Panc1 (cell line): ENCODE measurements at regions not wholly inside any gene's neighbourhood (a gene's known extent, or its start where the extent isn't known, plus 50 kb on each side); places are given as distances from the start of the nearest gene placed in this dataset.
"Not testable (repeated sequence)": the region's sequence is repeated elsewhere in the genome, so short reads cannot be mapped to it uniquely, and the experiment has no call there.

Source experiments
- ATAC-seq: fragments of 200-7000 bp; cut with Tn5 transposase; 2 replicates; pipeline ENCODE4 v1.9.1; 2020; ENCODE audit warnings: mild to moderate bottlenecking, moderate library complexity
- BruUV-seq: library from RNA; stranded (reverse); fragments of 400-500 nt; replicated peaks from 2 replicates; lab custom pipeline; 2021; lab: Mats Ljungman, UMichigan
- CTCF ChIA-PET: fragments of 300-600 bp; sonication (Branson Sonifier 250); formaldehyde crosslinking; loops from one replicate; lab custom pipeline; 2022; ENCODE audit warnings: antibody characterized with exemption; lab: Charles Lee
- POLR2A ChIA-PET: fragments of 300-600 bp; sonication (Branson Sonifier 250); formaldehyde crosslinking; loops from one replicate; lab custom pipeline; 2022; ENCODE audit warnings: antibody characterized with exemption; lab: Charles Lee
- DNase-seq: peaks from one replicate; pipeline ENCODE4 v3.0.0-alpha.2; 2010; ENCODE audit warnings: low read depth, low spot score
- H3K27ac ChIP-seq: 2 replicates; pipeline ENCODE4 v1.5.1; 2011; ENCODE audit warnings: mild to moderate bottlenecking, low read length, inconsistent platforms
- H3K27me3 ChIP-seq: fragments of 200-500 bp; sonication (Bioruptor generic); 2 replicates; pipeline ENCODE4 v1.6.0; 2014; ENCODE audit warnings: low read length, inconsistent platforms; ENCODE audit not compliant: control insufficient read depth, insufficient read depth
- H3K36me3 ChIP-seq: fragments of 200-500 bp; sonication (Bioruptor generic); 2 replicates; pipeline ENCODE4 v1.5.1; 2014; ENCODE audit warnings: inconsistent platforms, mild to moderate bottlenecking, low read length, moderate library complexity; ENCODE audit not compliant: control insufficient read depth, insufficient read depth
- H3K4me1 ChIP-seq: 2 replicates; pipeline ENCODE4 v1.5.1; 2011; ENCODE audit warnings: inconsistent platforms, mild to moderate bottlenecking, low read length, moderate library complexity; ENCODE audit not compliant: control insufficient read depth, insufficient read depth
- H3K4me3 ChIP-seq, 2 experiments: 2 replicates each; pipeline ENCODE4 v1.5.1; 2011 to 2012; ENCODE audit warnings: low read depth in 2 of 2, low read length in 2 of 2, mild to moderate bottlenecking in 2 of 2, inconsistent platforms in 1 of 2, moderate library complexity in 1 of 2
- H3K9me3 ChIP-seq: fragments of 200-500 bp; sonication (Bioruptor generic); 2 replicates; pipeline ENCODE4 v1.5.1; 2014; ENCODE audit warnings: low read depth, mild to moderate bottlenecking, inconsistent platforms, low read length, moderate library complexity; ENCODE audit not compliant: control insufficient read depth, insufficient read depth
- POLR2AphosphoS5 ChIP-seq: IDR thresholded peaks from 2 replicates; pipeline ENCODE4 v1.6.1; 2012; ENCODE audit warnings: mild to moderate bottlenecking, low read depth, low read length, moderate library complexity
- SIN3A ChIP-seq: IDR thresholded peaks from 2 replicates; pipeline ENCODE4 v1.6.1; 2012; ENCODE audit warnings: low read depth, mild to moderate bottlenecking, low read length, moderate library complexity, borderline replicate concordance; ENCODE audit not compliant: insufficient read depth
- TCF7L2 ChIP-seq: IDR thresholded peaks from 2 replicates; pipeline ENCODE4 v1.6.1; 2011; ENCODE audit warnings: mild to moderate bottlenecking, low read depth, low read length, inconsistent platforms
- in situ Hi-C: cut with HindIII; loops from 2 replicates; pipeline ENCODE4 v1.10.0; 2016; ENCODE audit warnings: low sequenced_read_pairs, low pct_unique_long_range_greater_than_20kb
- intact Hi-C: fragments of 100-400 bp; cut with micrococcal nuclease; formaldehyde crosslinking; loops from one replicate; pipeline ENCODE4 v1.10.0; 2022; ENCODE audit not compliant: unreplicated experiment
- TF ChIP-seq, protein P1 (sequence below), 2 experiments: IDR thresholded peaks; 2 replicates each; pipeline ENCODE4 v1.6.1; 2011 to 2012; ENCODE audit warnings: low read depth in 2 of 2, control low read depth in 1 of 2, low read length in 1 of 2, mild to moderate bottlenecking in 1 of 2, moderate library complexity in 1 of 2; ENCODE audit not compliant: insufficient read depth in 1 of 2
- TF ChIP-seq, protein P2 (sequence below): fragments of 450-650 bp; IDR thresholded peaks from 2 replicates; pipeline ENCODE4 v1.5.1; 2017; ENCODE audit warnings: mild to moderate bottlenecking

DNA sequence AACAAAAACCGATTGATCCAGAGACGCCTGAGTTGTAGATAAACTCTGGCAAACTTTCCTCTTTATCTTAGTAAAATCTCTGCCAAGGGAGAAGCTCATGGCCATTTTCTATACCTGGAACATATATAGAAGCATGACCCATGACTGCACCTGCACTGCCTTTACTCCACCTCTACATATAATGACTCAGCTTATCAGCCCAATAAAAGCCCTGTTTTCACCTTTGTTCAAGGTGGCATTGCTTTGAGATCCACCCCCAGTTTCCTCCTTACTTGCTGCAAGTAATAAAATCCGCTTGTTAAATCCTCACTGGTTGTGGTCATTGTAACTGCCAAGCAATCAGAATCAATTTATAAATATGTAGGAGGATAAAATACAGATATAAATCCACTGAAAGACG, 1280.4 kb downstream of the NSUN3 start:
- no peaks in the 10 kb centered on the region for H3K4me1 ChIP-seq
- ATAC-seq (no peak), DNase-seq (no peak)
- no TSS peak for BruUV-seq
- in situ Hi-C loops (no loop called here), intact Hi-C loops (no loop called here)
- no peak overlapping the region for H3K4me3 ChIP-seq
- H3K27ac ChIP-seq, result no peak overlapping the region
- TF ChIP-seq SIN3A (no peak), TCF7L2 (no peak), POLR2AphosphoS5 (no peak)
- TF ChIP-seq, protein P1, sequence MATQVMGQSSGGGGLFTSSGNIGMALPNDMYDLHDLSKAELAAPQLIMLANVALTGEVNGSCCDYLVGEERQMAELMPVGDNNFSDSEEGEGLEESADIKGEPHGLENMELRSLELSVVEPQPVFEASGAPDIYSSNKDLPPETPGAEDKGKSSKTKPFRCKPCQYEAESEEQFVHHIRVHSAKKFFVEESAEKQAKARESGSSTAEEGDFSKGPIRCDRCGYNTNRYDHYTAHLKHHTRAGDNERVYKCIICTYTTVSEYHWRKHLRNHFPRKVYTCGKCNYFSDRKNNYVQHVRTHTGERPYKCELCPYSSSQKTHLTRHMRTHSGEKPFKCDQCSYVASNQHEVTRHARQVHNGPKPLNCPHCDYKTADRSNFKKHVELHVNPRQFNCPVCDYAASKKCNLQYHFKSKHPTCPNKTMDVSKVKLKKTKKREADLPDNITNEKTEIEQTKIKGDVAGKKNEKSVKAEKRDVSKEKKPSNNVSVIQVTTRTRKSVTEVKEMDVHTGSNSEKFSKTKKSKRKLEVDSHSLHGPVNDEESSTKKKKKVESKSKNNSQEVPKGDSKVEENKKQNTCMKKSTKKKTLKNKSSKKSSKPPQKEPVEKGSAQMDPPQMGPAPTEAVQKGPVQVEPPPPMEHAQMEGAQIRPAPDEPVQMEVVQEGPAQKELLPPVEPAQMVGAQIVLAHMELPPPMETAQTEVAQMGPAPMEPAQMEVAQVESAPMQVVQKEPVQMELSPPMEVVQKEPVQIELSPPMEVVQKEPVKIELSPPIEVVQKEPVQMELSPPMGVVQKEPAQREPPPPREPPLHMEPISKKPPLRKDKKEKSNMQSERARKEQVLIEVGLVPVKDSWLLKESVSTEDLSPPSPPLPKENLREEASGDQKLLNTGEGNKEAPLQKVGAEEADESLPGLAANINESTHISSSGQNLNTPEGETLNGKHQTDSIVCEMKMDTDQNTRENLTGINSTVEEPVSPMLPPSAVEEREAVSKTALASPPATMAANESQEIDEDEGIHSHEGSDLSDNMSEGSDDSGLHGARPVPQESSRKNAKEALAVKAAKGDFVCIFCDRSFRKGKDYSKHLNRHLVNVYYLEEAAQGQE (IDR thresholded peaks at IDR 0.05; ENCODE audit: insufficient read depth in 1 of 2, low read depth in 2 of 2, low read length in 1 of 2), result no peak
- TF ChIP-seq, protein P2, sequence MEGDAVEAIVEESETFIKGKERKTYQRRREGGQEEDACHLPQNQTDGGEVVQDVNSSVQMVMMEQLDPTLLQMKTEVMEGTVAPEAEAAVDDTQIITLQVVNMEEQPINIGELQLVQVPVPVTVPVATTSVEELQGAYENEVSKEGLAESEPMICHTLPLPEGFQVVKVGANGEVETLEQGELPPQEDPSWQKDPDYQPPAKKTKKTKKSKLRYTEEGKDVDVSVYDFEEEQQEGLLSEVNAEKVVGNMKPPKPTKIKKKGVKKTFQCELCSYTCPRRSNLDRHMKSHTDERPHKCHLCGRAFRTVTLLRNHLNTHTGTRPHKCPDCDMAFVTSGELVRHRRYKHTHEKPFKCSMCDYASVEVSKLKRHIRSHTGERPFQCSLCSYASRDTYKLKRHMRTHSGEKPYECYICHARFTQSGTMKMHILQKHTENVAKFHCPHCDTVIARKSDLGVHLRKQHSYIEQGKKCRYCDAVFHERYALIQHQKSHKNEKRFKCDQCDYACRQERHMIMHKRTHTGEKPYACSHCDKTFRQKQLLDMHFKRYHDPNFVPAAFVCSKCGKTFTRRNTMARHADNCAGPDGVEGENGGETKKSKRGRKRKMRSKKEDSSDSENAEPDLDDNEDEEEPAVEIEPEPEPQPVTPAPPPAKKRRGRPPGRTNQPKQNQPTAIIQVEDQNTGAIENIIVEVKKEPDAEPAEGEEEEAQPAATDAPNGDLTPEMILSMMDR, result no peak
- ChIA-PET POLR2A (no interaction called here), CTCF (no interaction called here)
- no peaks in the 10 kb centered on the region for H3K36me3 ChIP-seq
- no peaks in the 10 kb centered on the region for H3K27me3 ChIP-seq
- H3K9me3 ChIP-seq, result no peaks in the 10 kb centered on the region

DNA sequence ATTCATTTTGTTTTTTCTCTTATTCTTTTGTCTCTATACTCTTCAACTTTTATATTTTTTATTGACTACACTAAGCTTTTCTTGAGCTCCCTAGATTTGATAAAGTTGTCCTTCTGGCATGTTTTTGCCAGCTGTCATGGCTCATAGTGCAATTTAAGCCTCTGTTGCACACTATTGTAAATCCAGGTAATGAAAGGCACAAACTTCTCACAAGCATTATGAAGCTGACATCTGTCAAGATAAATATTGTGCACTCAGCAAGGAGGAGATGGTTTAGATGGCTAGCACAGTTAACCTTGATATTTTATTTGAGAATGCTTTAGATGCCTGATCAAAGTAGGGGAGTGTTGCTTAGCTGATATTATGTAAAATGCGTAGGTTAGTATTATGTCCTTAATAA, 1280.9 kb downstream of the NSUN3 start:
- H3K27ac ChIP-seq, result no peak overlapping the region
- in situ Hi-C loops (no loop called here), intact Hi-C loops (no loop called here)
- TF ChIP-seq, protein P1 (IDR thresholded peaks at IDR 0.05; ENCODE audit: insufficient read depth in 1 of 2, low read depth in 2 of 2, low read length in 1 of 2), result no peak
- TF ChIP-seq SIN3A, result no peak
- no peak for TF ChIP-seq POLR2AphosphoS5
- TF ChIP-seq TCF7L2, result no peak
- no peaks in the 10 kb centered on the region for H3K4me1 ChIP-seq
- ChIA-PET CTCF (no interaction called here), POLR2A (no interaction called here)
- ATAC-seq (no peak), DNase-seq (no peak)
- no TSS peak for BruUV-seq
- H3K4me3 ChIP-seq, result no peak overlapping the region
- no peaks in the 10 kb centered on the region for H3K9me3 ChIP-seq
- H3K36me3 ChIP-seq, result no peaks in the 10 kb centered on the region
- no peaks in the 10 kb centered on the region for H3K27me3 ChIP-seq

DNA sequence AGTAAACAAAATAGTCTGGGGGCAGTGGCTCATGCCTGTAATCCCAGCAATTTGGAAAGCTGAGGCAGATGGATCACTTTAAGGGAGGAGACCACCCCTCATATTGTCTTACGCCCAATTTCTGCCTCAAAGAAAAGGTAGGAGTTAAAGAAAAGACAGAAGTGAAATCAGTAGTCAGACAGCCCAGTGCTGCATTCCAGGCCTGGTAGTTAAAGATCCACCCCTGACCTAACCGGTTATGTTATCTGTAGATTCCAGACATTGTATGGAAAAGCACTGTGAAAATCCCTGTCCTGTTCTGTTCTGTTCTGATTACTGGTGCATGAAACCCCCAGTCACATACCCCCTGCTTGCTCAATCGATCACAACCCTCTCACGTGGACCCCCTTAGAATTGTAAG, 1285.1 kb downstream of the NSUN3 start:
- in situ Hi-C loops, POLR2A ChIA-PET, BruUV-seq, intact Hi-C loops, H3K9me3 ChIP-seq, H3K4me1 ChIP-seq, ATAC-seq, H3K4me3 ChIP-seq, H3K36me3 ChIP-seq, CTCF ChIA-PET, H3K27ac ChIP-seq, H3K27me3 ChIP-seq, DNase-seq: not testable (repeated sequence)
